Cerebellar nuclear complex (tissue), 1 donor: ENCODE measurements at regions not wholly inside any gene's neighbourhood (a gene's known extent, or its start where the extent isn't known, plus 50 kb on each side); places are given as distances from the start of the nearest gene placed in this dataset.

Source experiments
- DNase-seq, 2 experiments: peaks; one replicate each; lab custom pipeline; 2025; lab: John Stamatoyannopoulos, UW

- DNase-seq: no peak
These were observed 1134.8 kb upstream of the ZEB2 start for GRCh38 chr2:145654746-145655145.

GRCh38 chr2:145654156-145654555, 1134.2 kb upstream of the ZEB2 start:
- no peak for DNase-seq

- DNase-seq: no peak
These were observed 1133.6 kb upstream of the ZEB2 start for GRCh38 chr2:145653553-145653952.

- no peak for DNase-seq
These were observed 1132.9 kb upstream of the ZEB2 start for GRCh38 chr2:145652571-145653545.

GRCh38 chr2:145652036-145652435, 1132.1 kb upstream of the ZEB2 start:
- DNase-seq: no peak

GRCh38 chr2:145650226-145650625, 1130.3 kb upstream of the ZEB2 start:
- DNase-seq: no peak

- no peak for DNase-seq
These were observed 1129.1 kb upstream of the ZEB2 start for GRCh38 chr2:145649061-145649460.

GRCh38 chr2:145644820-145645302, 1124.9 kb upstream of the ZEB2 start:
- DNase-seq: no peak

GRCh38 chr2:145638675-145639074, 1118.8 kb upstream of the ZEB2 start:
- DNase-seq: no peak

- DNase-seq: no peak
These were observed 1115.9 kb upstream of the ZEB2 start for GRCh38 chr2:145635706-145636427.

- no peak for DNase-seq
These were observed 1111.6 kb upstream of the ZEB2 start for GRCh38 chr2:145631561-145631960.

- no peak for DNase-seq
These were observed 1106.4 kb upstream of the ZEB2 start for GRCh38 chr2:145626301-145626700.

GRCh38 chr2:145625111-145625510, 1105.2 kb upstream of the ZEB2 start:
- no peak for DNase-seq

GRCh38 chr2:145623136-145623535, 1103.2 kb upstream of the ZEB2 start:
- no peak for DNase-seq

- DNase-seq: no peak
These were observed 1102.4 kb upstream of the ZEB2 start for GRCh38 chr2:145622285-145622684.

- DNase-seq: no peak
These were observed 1098.0 kb upstream of the ZEB2 start for GRCh38 chr2:145617906-145618305.

- no peak for DNase-seq
These were observed 1097.5 kb upstream of the ZEB2 start for GRCh38 chr2:145617420-145617819.

- no peak for DNase-seq
These were observed 1095.7 kb upstream of the ZEB2 start for GRCh38 chr2:145615626-145616025.

- DNase-seq: no peak
These were observed 1090.0 kb upstream of the ZEB2 start for GRCh38 chr2:145609951-145610350.

- no peak for DNase-seq
These were observed 1081.5 kb upstream of the ZEB2 start for GRCh38 chr2:145601361-145601925.

- no peak for DNase-seq
These were observed 1080.9 kb upstream of the ZEB2 start for GRCh38 chr2:145600811-145601210.

- DNase-seq: no peak
These were observed 1079.8 kb upstream of the ZEB2 start for GRCh38 chr2:145599756-145600155.

GRCh38 chr2:145598434-145598833, 1078.5 kb upstream of the ZEB2 start:
- DNase-seq: no peak
